Fibroblast of upper back skin (primary cell): ENCODE measurements at regions not wholly inside any gene's neighbourhood (a gene's known extent, or its start where the extent isn't known, plus 50 kb on each side); places are given as distances from the start of the nearest gene placed in this dataset.

Source experiments
- DNase-seq: peaks from one replicate; pipeline ENCODE4 v3.0.0-alpha.2; 2013

GRCh38 chr5:2696156-2696807, 55.2 kb downstream of the IRX2 start:
- no peak for DNase-seq

GRCh38 chr5:2695200-2695891, 56.1 kb downstream of the IRX2 start:
- peak; percentile 55 for DNase-seq

- no peak for DNase-seq
Observed at GRCh38 chr5:2691530-2691929, 59.9 kb downstream of the IRX2 start.

- DNase-seq = no peak
Observed at GRCh38 chr5:2690293-2690692, 61.2 kb downstream of the IRX2 start.

- DNase-seq = no peak
Observed at GRCh38 chr5:2688586-2688985, 62.9 kb downstream of the IRX2 start.

- no peak for DNase-seq
Observed at GRCh38 chr5:2687746-2688145, 63.7 kb downstream of the IRX2 start.

- DNase-seq = no peak
Observed at GRCh38 chr5:2686321-2687124, 65.0 kb downstream of the IRX2 start.

GRCh38 chr5:2685651-2686272, 65.7 kb downstream of the IRX2 start:
- DNase-seq = peak; percentile 62

GRCh38 chr5:2684606-2685005, 66.9 kb downstream of the IRX2 start:
- DNase-seq = no peak

GRCh38 chr5:2683720-2684119, 67.8 kb downstream of the IRX2 start:
- DNase-seq = no peak

GRCh38 chr5:2681476-2681875, 70.0 kb downstream of the IRX2 start:
- DNase-seq = no peak

- no peak for DNase-seq
Observed at GRCh38 chr5:2680979-2681378, 70.5 kb downstream of the IRX2 start.

- no peak for DNase-seq
Observed at GRCh38 chr5:2677689-2678088, 73.8 kb downstream of the IRX2 start.

- no peak for DNase-seq
Observed at GRCh38 chr5:2675548-2675947, 75.9 kb downstream of the IRX2 start.

GRCh38 chr5:2674456-2674855, 77.0 kb downstream of the IRX2 start:
- peak; percentile 16 for DNase-seq

- DNase-seq = no peak
Observed at GRCh38 chr5:2670940-2671339, 80.5 kb downstream of the IRX2 start.

GRCh38 chr5:2669913-2670312, 81.6 kb downstream of the IRX2 start:
- DNase-seq = no peak

GRCh38 chr5:2669259-2669658, 82.2 kb downstream of the IRX2 start:
- DNase-seq = no peak

- DNase-seq = peak; percentile 31
Observed at GRCh38 chr5:2666081-2666480, 85.4 kb downstream of the IRX2 start.

- no peak for DNase-seq
Observed at GRCh38 chr5:2663489-2663888, 88.0 kb downstream of the IRX2 start.

GRCh38 chr5:2660315-2660714, 91.2 kb downstream of the IRX2 start:
- DNase-seq = no peak

- DNase-seq = no peak
Observed at GRCh38 chr5:2658881-2659470, 92.5 kb downstream of the IRX2 start.

GRCh38 chr5:2658447-2658846, 93.0 kb downstream of the IRX2 start:
- DNase-seq = peak; percentile 86
